Upper lobe of left lung (tissue), 4 donors: ENCODE measurements at regions not wholly inside any gene's neighbourhood (a gene's known extent, or its start where the extent isn't known, plus 50 kb on each side); places are given as distances from the start of the nearest gene placed in this dataset.

Experiments used
- EP300 ChIP-seq, 4 donors: sonication (generic); formaldehyde crosslinking; IDR thresholded peaks; one replicate each; pipeline ENCODE4 v1.5.1; 2017; ENCODE audit warnings: antibody characterized with exemption in 4 of 4, control low read depth in 2 of 4
- POLR2A ChIP-seq, 4 donors: fragments of 450-650 bp; IDR thresholded peaks; one replicate each; pipeline ENCODE4 v1.5.1; 2016 to 2017; ENCODE audit warnings: antibody characterized with exemption in 4 of 4, mild to moderate bottlenecking in 2 of 4
- POLR2AphosphoS5 ChIP-seq, 2 donors: sonication (generic); formaldehyde crosslinking; IDR thresholded peaks; one replicate each; pipeline ENCODE4 v1.5.1; 2017; ENCODE audit warnings: antibody characterized with exemption in 2 of 2
- TF ChIP-seq, protein P1 (sequence below), 6 experiments: fragments of 450-650 bp in 4 of 6; fragments of 200-600 bp in 2 of 6; sonication (generic) in 2 of 6; IDR thresholded peaks; one replicate each; pipeline ENCODE4 v1.5.1; 2016 to 2019; ENCODE audit warnings: antibody characterized with exemption in 6 of 6

DNA sequence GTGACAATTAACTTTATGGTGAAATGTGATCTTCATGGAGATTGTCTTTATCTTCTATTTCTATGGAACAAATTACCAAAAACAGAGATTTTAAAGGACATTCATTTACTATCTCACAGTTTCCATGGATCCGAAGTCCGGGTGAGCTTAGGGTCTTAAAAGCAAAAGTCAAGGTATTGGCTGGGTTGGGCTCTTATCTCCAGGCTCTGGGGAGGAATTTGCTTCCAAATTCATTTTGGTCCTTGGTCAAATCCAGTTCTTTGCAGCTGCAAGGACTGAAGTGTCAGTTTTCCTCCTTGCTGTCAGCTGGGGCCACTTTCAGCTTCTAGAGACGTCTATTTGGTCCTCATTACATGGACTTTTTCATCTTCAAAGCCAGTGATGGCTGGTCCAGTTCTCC is 395.8 kb upstream of the MAF start:
- TF ChIP-seq, protein P1, sequence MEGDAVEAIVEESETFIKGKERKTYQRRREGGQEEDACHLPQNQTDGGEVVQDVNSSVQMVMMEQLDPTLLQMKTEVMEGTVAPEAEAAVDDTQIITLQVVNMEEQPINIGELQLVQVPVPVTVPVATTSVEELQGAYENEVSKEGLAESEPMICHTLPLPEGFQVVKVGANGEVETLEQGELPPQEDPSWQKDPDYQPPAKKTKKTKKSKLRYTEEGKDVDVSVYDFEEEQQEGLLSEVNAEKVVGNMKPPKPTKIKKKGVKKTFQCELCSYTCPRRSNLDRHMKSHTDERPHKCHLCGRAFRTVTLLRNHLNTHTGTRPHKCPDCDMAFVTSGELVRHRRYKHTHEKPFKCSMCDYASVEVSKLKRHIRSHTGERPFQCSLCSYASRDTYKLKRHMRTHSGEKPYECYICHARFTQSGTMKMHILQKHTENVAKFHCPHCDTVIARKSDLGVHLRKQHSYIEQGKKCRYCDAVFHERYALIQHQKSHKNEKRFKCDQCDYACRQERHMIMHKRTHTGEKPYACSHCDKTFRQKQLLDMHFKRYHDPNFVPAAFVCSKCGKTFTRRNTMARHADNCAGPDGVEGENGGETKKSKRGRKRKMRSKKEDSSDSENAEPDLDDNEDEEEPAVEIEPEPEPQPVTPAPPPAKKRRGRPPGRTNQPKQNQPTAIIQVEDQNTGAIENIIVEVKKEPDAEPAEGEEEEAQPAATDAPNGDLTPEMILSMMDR (IDR thresholded peaks at IDR 0.05) = no peak
- no peak for TF ChIP-seq EP300 (IDR thresholded peaks at IDR 0.05)
- no peak for TF ChIP-seq POLR2A (IDR thresholded peaks at IDR 0.05)
- no peak for TF ChIP-seq POLR2AphosphoS5 (IDR thresholded peaks at IDR 0.05)
